Astrocyte (in vitro differentiated cells and primary cell): ENCODE measurements at regions not wholly inside any gene's neighbourhood (a gene's known extent, or its start where the extent isn't known, plus 50 kb on each side); places are given as distances from the start of the nearest gene placed in this dataset.

ENCODE experiments used
- DNase-seq: peaks from one replicate; pipeline ENCODE4 v3.0.0-alpha.2; 2010; ENCODE audit warnings: low read depth
- FAIRE-seq: peaks from 2 replicates; lab custom pipeline; 2011; peaks lifted over from hg19 to GRCh38; lab: Jason Lieb, UNC
- H2AFZ ChIP-seq: 2 replicates; pipeline ENCODE4 v1.6.0; 2012; ENCODE audit warnings: low read depth, low read length, inconsistent platforms
- H3K27ac ChIP-seq: 2 replicates; pipeline ENCODE4 v1.5.1; 2011; ENCODE audit warnings: low read depth, low read length, inconsistent platforms
- H3K27me3 ChIP-seq: 2 replicates; pipeline ENCODE4 v1.6.0; 2011; ENCODE audit warnings: low read length, inconsistent platforms; ENCODE audit not compliant: insufficient read depth
- H3K36me3 ChIP-seq: 2 replicates; pipeline ENCODE4 v1.5.1; 2011; ENCODE audit warnings: low read length, inconsistent platforms; ENCODE audit not compliant: insufficient read depth
- H3K4me1 ChIP-seq: 2 replicates; pipeline ENCODE4 v1.5.1; 2011; ENCODE audit warnings: low read length, inconsistent platforms; ENCODE audit not compliant: insufficient read depth
- H3K4me2 ChIP-seq: 2 replicates; pipeline ENCODE4 v1.6.0; 2012; ENCODE audit warnings: low read length, inconsistent platforms
- H3K4me3 ChIP-seq: 2 replicates; pipeline ENCODE4 v1.5.1; 2011; ENCODE audit warnings: low read depth, mild to moderate bottlenecking, low read length, inconsistent platforms; ENCODE audit not compliant: insufficient read depth
- H3K79me2 ChIP-seq: 2 replicates; pipeline ENCODE4 v1.6.0; 2012; ENCODE audit warnings: mild to moderate bottlenecking, low read length, inconsistent platforms; ENCODE audit not compliant: insufficient read depth
- H3K9ac ChIP-seq: 2 replicates; pipeline ENCODE4 v1.6.0; 2012; ENCODE audit warnings: mild to moderate bottlenecking, low read length, inconsistent platforms
- H3K9me3 ChIP-seq: 2 replicates; pipeline ENCODE4 v1.5.1; 2012; ENCODE audit warnings: low read depth, mild to moderate bottlenecking, low read length, inconsistent platforms; ENCODE audit not compliant: insufficient read depth
- H4K20me1 ChIP-seq: 2 replicates; pipeline ENCODE4 v1.6.0; 2012; ENCODE audit warnings: low read length, inconsistent platforms; ENCODE audit not compliant: insufficient read depth
- H3K27ac Mint-ChIP-seq: one replicate; pipeline ENCODE4 v1.8.0; 2021; ENCODE audit warnings: mild to moderate bottlenecking, mixed read lengths; ENCODE audit not compliant: unreplicated experiment
- H3K27me3 Mint-ChIP-seq: one replicate; pipeline ENCODE4 v1.8.0; 2021; ENCODE audit warnings: low read depth, mixed read lengths; ENCODE audit not compliant: unreplicated experiment
- H3K36me3 Mint-ChIP-seq: one replicate; pipeline ENCODE4 v1.8.0; 2021; ENCODE audit warnings: low read depth, mixed read lengths; ENCODE audit not compliant: unreplicated experiment
- H3K4me1 Mint-ChIP-seq: one replicate; pipeline ENCODE4 v1.8.0; 2021; ENCODE audit warnings: low read depth, mixed read lengths; ENCODE audit not compliant: unreplicated experiment
- H3K4me3 Mint-ChIP-seq: one replicate; pipeline ENCODE4 v1.8.0; 2021; ENCODE audit warnings: mild to moderate bottlenecking, moderate library complexity, mixed read lengths; ENCODE audit not compliant: unreplicated experiment
- H3K9me3 Mint-ChIP-seq: one replicate; pipeline ENCODE4 v1.8.0; 2021; ENCODE audit warnings: mild to moderate bottlenecking, mixed read lengths; ENCODE audit not compliant: unreplicated experiment
- CTCF ChIP-seq: IDR thresholded peaks from 2 replicates; pipeline ENCODE4 v1.5.1; 2011; ENCODE audit warnings: low read depth, mild to moderate bottlenecking, inconsistent platforms, low read length, moderate library complexity; ENCODE audit not compliant: insufficient read depth
- EZH2 ChIP-seq: IDR thresholded peaks from 2 replicates; pipeline ENCODE4 v1.6.1; 2012; ENCODE audit warnings: mild to moderate bottlenecking, low read length, inconsistent platforms; ENCODE audit not compliant: insufficient read depth

GRCh38 chr17:14803826-14804225 lies 461.3 kb downstream of the PMP22 start:
- Mint-ChIP-seq H3K27ac (no peak overlapping the region), H3K4me3 (no peak overlapping the region), H3K27me3 (no peaks in the 10 kb centered on the region), H3K36me3 (no peaks in the 10 kb centered on the region), H3K4me1 (no peaks in the 10 kb centered on the region), H3K9me3 (peaks cover 11% of the 10 kb centered on the region)
- Histone ChIP-seq H3K79me2 (no peaks in the 10 kb centered on the region), H3K9me3 (no peaks in the 10 kb centered on the region), H3K27ac (no peak overlapping the region), H3K36me3 (no peaks in the 10 kb centered on the region), H4K20me1 (no peaks in the 10 kb centered on the region), H3K4me1 (no peaks in the 10 kb centered on the region), H2AFZ (no peak overlapping the region), H3K4me3 (no peak overlapping the region), H3K9ac (no peak overlapping the region), H3K27me3 (no peaks in the 10 kb centered on the region), H3K4me2 (no peak overlapping the region)
- TF ChIP-seq EZH2 (no peak), CTCF (no peak)
- DNase-seq (no peak), FAIRE-seq (no peak)

GRCh38 chr17:14797801-14798200 lies 467.3 kb downstream of the PMP22 start:
- no peak overlapping the region for H3K4me3 ChIP-seq
- no peaks in the 10 kb centered on the region for H4K20me1 ChIP-seq
- FAIRE-seq = no peak
- Mint-ChIP-seq H3K27me3 (no peaks in the 10 kb centered on the region), H3K9me3 (peaks cover 8% of the 10 kb centered on the region), H3K27ac (no peak overlapping the region), H3K36me3 (no peaks in the 10 kb centered on the region), H3K4me1 (peaks cover 12% of the 10 kb centered on the region), H3K4me3 (no peak overlapping the region)
- no peaks in the 10 kb centered on the region for H3K27me3 ChIP-seq
- no peak overlapping the region for H3K27ac ChIP-seq
- no peak overlapping the region for H3K9ac ChIP-seq
- no peaks in the 10 kb centered on the region for H3K79me2 ChIP-seq
- H3K9me3 ChIP-seq = no peaks in the 10 kb centered on the region
- no peaks in the 10 kb centered on the region for H3K36me3 ChIP-seq
- no peak overlapping the region for H3K4me2 ChIP-seq
- no peak overlapping the region for H2AFZ ChIP-seq
- TF ChIP-seq EZH2 (no peak), CTCF (no peak)
- DNase-seq = no peak
- peaks cover 2% of the 10 kb centered on the region for H3K4me1 ChIP-seq

- Histone ChIP-seq H3K27me3 (no peaks in the 10 kb centered on the region), H3K79me2 (no peaks in the 10 kb centered on the region), H3K4me3 (no peak overlapping the region), H2AFZ (no peak overlapping the region), H4K20me1 (no peaks in the 10 kb centered on the region), H3K9me3 (no peaks in the 10 kb centered on the region), H3K4me1 (peaks cover 5% of the 10 kb centered on the region), H3K4me2 (no peak overlapping the region), H3K9ac (no peak overlapping the region), H3K27ac (no peak overlapping the region), H3K36me3 (no peaks in the 10 kb centered on the region)
- Mint-ChIP-seq H3K27ac (no peak overlapping the region), H3K36me3 (no peaks in the 10 kb centered on the region), H3K27me3 (no peaks in the 10 kb centered on the region), H3K4me3 (no peak overlapping the region), H3K4me1 (peaks cover 14% of the 10 kb centered on the region), H3K9me3 (peaks cover 8% of the 10 kb centered on the region)
- no peak for DNase-seq
- TF ChIP-seq CTCF = no peak
- TF ChIP-seq EZH2 = no peak
- FAIRE-seq = no peak
These were observed 468.1 kb downstream of the PMP22 start for GRCh38 chr17:14797021-14797420.
